K562 (cell line): ENCODE measurements at regions not wholly inside any gene's neighbourhood (a gene's known extent, or its start where the extent isn't known, plus 50 kb on each side); places are given as distances from the start of the nearest gene placed in this dataset.

Experiments
- ATAC-seq: fragments of 200-7000 bp; cut with Tn5 transposase; 3 replicates; pipeline ENCODE4 v1.9.1; 2020; ENCODE audit warnings: moderate library complexity
- BruUV-seq: library from RNA; stranded (reverse); fragments of 400-500 nt; replicated peaks from 2 replicates; lab custom pipeline; 2021; lab: Mats Ljungman, UMichigan
- CTCF ChIA-PET: fragments of 300-600 bp; formaldehyde crosslinking; extraction: SDS; loops from one replicate; lab custom pipeline; 2021; ENCODE audit warnings: low intra/inter-chr PET ratio; lab: Yijun Ruan, JAX
- POLR2A ChIA-PET: fragments of 300-600, 350-650 bp; sonication (Branson Sonifier 250); formaldehyde crosslinking; extraction: SDS; loops from one replicate; lab custom pipeline; 2021; ENCODE audit warnings: antibody characterized with exemption, inconsistent platforms; lab: Yijun Ruan, JAX
- DNase-seq, 4 experiments: peaks; one replicate each; pipeline versions ENCODE4 v3.0.0 to v3.0.0-alpha.2; 2011 to 2018; ENCODE audit warnings: low spot score in 3 of 4, mixed read lengths in 3 of 4; ENCODE audit errors: extremely low read depth in 1 of 4
- FAIRE-seq: peaks from 2 replicates; lab custom pipeline; 2011; peaks lifted over from hg19 to GRCh38; lab: Jason Lieb, UNC
- H2AFZ ChIP-seq: 2 replicates; pipeline ENCODE4 v1.6.0; 2011; ENCODE audit warnings: low read depth, low read length, control low read depth, inconsistent platforms
- H3K27ac ChIP-seq: fragments of 200-600 bp; 3 replicates; pipeline ENCODE4 v1.8.0; 2011; ENCODE audit warnings: low read depth, mild to moderate bottlenecking, control low read depth, inconsistent platforms, low read length, moderate library complexity, mixed read lengths; ENCODE audit errors: extremely low read depth
- H3K27me3 ChIP-seq, 2 experiments: fragments of 300-600 bp in 1 of 2; 2 replicates in 1 of 2; 3 replicates in 1 of 2; pipeline versions ENCODE4 v1.6.0 to v1.8.0; 2011; ENCODE audit warnings: inconsistent platforms in 2 of 2, low read length in 2 of 2, mild to moderate bottlenecking in 1 of 2, mixed read lengths in 1 of 2, moderate library complexity in 1 of 2; ENCODE audit not compliant: control insufficient read depth in 2 of 2, insufficient read depth in 2 of 2
- H3K36me3 ChIP-seq: fragments of 300-600 bp; 3 replicates; pipeline ENCODE4 v1.8.0; 2011; ENCODE audit warnings: mild to moderate bottlenecking, low read length, inconsistent platforms; ENCODE audit not compliant: control insufficient read depth, insufficient read depth
- H3K4me1 ChIP-seq, 2 experiments: fragments of 200-600 bp in 1 of 2; replicated peaks in 1 of 2; 2 replicates in 1 of 2; 3 replicates in 1 of 2; pipeline versions ENCODE4 v1.5.1 to v1.8.0; 2011; ENCODE audit warnings: inconsistent platforms in 2 of 2, low read length in 2 of 2, mild to moderate bottlenecking in 1 of 2, mixed read lengths in 1 of 2, moderate library complexity in 1 of 2; ENCODE audit not compliant: control insufficient read depth in 2 of 2, insufficient read depth in 2 of 2
- H3K4me2 ChIP-seq: 2 replicates; pipeline ENCODE4 v1.6.1; 2011; ENCODE audit warnings: low read length, control low read depth, inconsistent platforms, mixed read lengths; ENCODE audit not compliant: insufficient read depth
- H3K4me3 ChIP-seq: fragments of 200-600 bp; sonication (generic), shearing (Covaris generic); 2 replicates; pipeline ENCODE4 v1.5.1; 2016; ENCODE audit warnings: control low read depth, inconsistent platforms
- H3K79me2 ChIP-seq: fragments of 200-600 bp; 3 replicates; pipeline ENCODE4 v1.8.0; 2011; ENCODE audit warnings: low read length, inconsistent platforms; ENCODE audit not compliant: control insufficient read depth, insufficient read depth
- H3K9ac ChIP-seq, 2 experiments: 2 replicates each; pipeline versions ENCODE4 v1.6.0 to v1.6.1; 2011; ENCODE audit warnings: low read depth in 2 of 2, low read length in 2 of 2, control low read depth in 1 of 2, inconsistent platforms in 1 of 2, mild to moderate bottlenecking in 1 of 2, mixed read lengths in 1 of 2; ENCODE audit not compliant: insufficient read depth in 1 of 2
- H3K9me1 ChIP-seq: one replicate; pipeline ENCODE4 v1.6.0; 2011; ENCODE audit warnings: inconsistent platforms, mild to moderate bottlenecking, low read length, moderate library complexity; ENCODE audit not compliant: control insufficient read depth, insufficient read depth
- H3K9me3 ChIP-seq: replicated peaks from 2 replicates; pipeline ENCODE4 v1.5.1; 2011; ENCODE audit warnings: low read depth, low read length, inconsistent platforms; ENCODE audit not compliant: control insufficient read depth, insufficient read depth
- H4K20me1 ChIP-seq: replicated peaks from 2 replicates; pipeline ENCODE4 v1.6.1; 2011; ENCODE audit warnings: low read length, inconsistent platforms, mixed read lengths; ENCODE audit not compliant: control insufficient read depth, insufficient read depth
- CHD4 ChIP-seq: fragments of 200-600 bp; sonication (generic); IDR thresholded peaks from 3 replicates; pipeline ENCODE4 v1.6.1; 2012; ENCODE audit warnings: low read depth, mild to moderate bottlenecking, mixed read lengths, low read length, inconsistent platforms; ENCODE audit not compliant: insufficient read depth, insufficient replicate concordance, poor library complexity, severe bottlenecking
- FOXP1 ChIP-seq: sonication (generic); formaldehyde crosslinking; IDR thresholded peaks from 2 replicates; pipeline ENCODE4 v1.8.0; 2022; ENCODE audit warnings: mild to moderate bottlenecking, missing genetic modification reagents
- HMBOX1 ChIP-seq: sonication (generic); IDR thresholded peaks from 2 replicates; pipeline ENCODE4 v1.6.1; 2016
- PYGO2 ChIP-seq: fragments of 450-650 bp; IDR thresholded peaks from 2 replicates; pipeline ENCODE4 v1.6.1; 2016; ENCODE audit warnings: mild to moderate bottlenecking, missing genetic modification characterization, moderate library complexity, missing compliant biosample characterization
- RERE ChIP-seq: sonication (generic); formaldehyde crosslinking; IDR thresholded peaks from 2 replicates; pipeline ENCODE4 v1.8.0; 2023; ENCODE audit warnings: missing genetic modification reagents, mild to moderate bottlenecking, borderline replicate concordance
- ZNF318 ChIP-seq, 2 experiments: fragments of 450-650 bp; IDR thresholded peaks; 2 replicates each; pipeline ENCODE4 v1.6.1; 2016; ENCODE audit warnings: mild to moderate bottlenecking in 2 of 2, borderline replicate concordance in 1 of 2, low read depth in 1 of 2, moderate library complexity in 1 of 2
- ZNF717 ChIP-seq: fragments of 250-450 bp; sonication (Bioruptor Pico); IDR thresholded peaks from 2 replicates; pipeline ENCODE4 v1.5.0; 2021
- WGBS: fragments of 100-300 bp; shearing (Covaris generic); methylation state at CpG from one replicate; pipeline ENCODE4 v1.1.6; 2016; ENCODE audit warnings: low coverage, mixed read lengths; ENCODE audit not compliant: insufficient coverage; ENCODE audit errors: missing lambda C conversion rate; 5-methylcytosine and 5-hydroxymethylcytosine counted together
- in situ Hi-C: fragments of 300-500 bp; cut with MboI; formaldehyde crosslinking; loops from 4 replicates; pipeline ENCODE4 v1.15.0; 2018; ENCODE audit warnings: inconsistent platforms, mixed read lengths
- intact Hi-C: fragments of 100-400 bp; cut with micrococcal nuclease; formaldehyde crosslinking; loops from 2 replicates; pipeline ENCODE4 v1.14.2; 2022

GRCh38 chr18:59820663-59821062, 79.1 kb upstream of the PMAIP1 start:
- Histone ChIP-seq H3K4me3 (no peak overlapping the region), H3K9me1 (no peaks in the 10 kb centered on the region), H3K36me3 (no peaks in the 10 kb centered on the region), H3K79me2 (no peaks in the 10 kb centered on the region), H3K4me1 (no peaks in the 10 kb centered on the region), H3K27ac (no peak overlapping the region), H3K9ac (no peak overlapping the region), H3K27me3 (no peaks in the 10 kb centered on the region; a peak in 1 of 5 replicates), H3K4me2 (no peak overlapping the region), H3K9me3 (no peaks in the 10 kb centered on the region), H2AFZ (no peak overlapping the region), H4K20me1 (no peaks in the 10 kb centered on the region)
- ChIA-PET POLR2A (no interaction called here), CTCF (no interaction called here)
- in situ Hi-C loops (loop anchor here (10.0 kb wide), 1 partner anchor 366 kb away; no protein-coding TSS in a partner anchor), intact Hi-C loops (loop anchor here (10.0 kb wide), 1 partner anchor 576 kb away; no protein-coding TSS in a partner anchor)
- no TSS peak for BruUV-seq
- 0% methylated on average over 2 of the region's 2 CpGs for WGBS
- no peak for DNase-seq
- no peak for FAIRE-seq
- ATAC-seq: no peak
- TF ChIP-seq ZNF318 (IDR thresholded peaks at IDR 0.05; ENCODE audit: borderline replicate concordance in 1 of 2, low read depth in 1 of 2) (no peak), ZNF717 (CRISPR knock-in tag) (no peak), PYGO2 (tag) (no peak), RERE (CRISPR knock-in tag) (no peak), HMBOX1 (no peak), CHD4 (no peak), FOXP1 (CRISPR knock-in tag) (no peak)
